DOHH2 (cell line): ENCODE measurements at regions not wholly inside any gene's neighbourhood (a gene's known extent, or its start where the extent isn't known, plus 50 kb on each side); places are given as distances from the start of the nearest gene placed in this dataset.

Experiments
- H3F3A ChIP-seq: fragments of 200-600 bp; sonication (generic), shearing (Covaris generic); 2 replicates; pipeline ENCODE4 v1.6.0; 2016; ENCODE audit warnings: antibody characterized with exemption, mild to moderate bottlenecking; ENCODE audit not compliant: control insufficient read depth, insufficient read depth
- H3K27ac ChIP-seq: fragments of 200-600 bp; sonication (generic); 2 replicates; pipeline ENCODE4 v1.5.1; 2014; ENCODE audit warnings: low read depth, mild to moderate bottlenecking, low read length, moderate library complexity
- H3K27me3 ChIP-seq: fragments of 200-600 bp; sonication (generic); 2 replicates; pipeline ENCODE4 v1.6.1; 2014; ENCODE audit warnings: mild to moderate bottlenecking, low read length, mixed read lengths; ENCODE audit not compliant: control insufficient read depth
- H3K36me3 ChIP-seq: fragments of 200-600 bp; sonication (generic); 2 replicates; pipeline ENCODE4 v1.6.1; 2014; ENCODE audit warnings: mild to moderate bottlenecking, low read length, moderate library complexity, mixed read lengths; ENCODE audit not compliant: control insufficient read depth
- H3K4me1 ChIP-seq: fragments of 200-600 bp; sonication (generic); 2 replicates; pipeline ENCODE4 v1.6.1; 2014; ENCODE audit warnings: mild to moderate bottlenecking, low read length, mixed read lengths; ENCODE audit not compliant: control insufficient read depth
- H3K4me2 ChIP-seq: fragments of 200-600 bp; sonication (generic); 2 replicates; pipeline ENCODE4 v1.6.0; 2014; ENCODE audit warnings: mild to moderate bottlenecking, low read length, moderate library complexity
- H3K4me3 ChIP-seq: fragments of 200-600 bp; sonication (generic); 2 replicates; pipeline ENCODE4 v1.5.1; 2014; ENCODE audit warnings: mild to moderate bottlenecking, low read length, mixed read lengths
- H3K79me2 ChIP-seq: fragments of 200-600 bp; sonication (generic); 2 replicates; pipeline ENCODE4 v1.6.1; 2014; ENCODE audit warnings: mild to moderate bottlenecking, low read length, mixed read lengths; ENCODE audit not compliant: control insufficient read depth
- H3K9me2 ChIP-seq: fragments of 200-600 bp; sonication (generic); replicated peaks from 2 replicates; pipeline ENCODE4 v1.6.1; 2014; ENCODE audit warnings: mild to moderate bottlenecking, low read length, mixed read lengths; ENCODE audit not compliant: control insufficient read depth
- H3K9me3 ChIP-seq: fragments of 200-600 bp; sonication (generic); 2 replicates; pipeline ENCODE4 v1.6.1; 2014; ENCODE audit warnings: antibody characterized with exemption, low read length, mixed read lengths; ENCODE audit not compliant: control insufficient read depth, insufficient read depth
- H4K20me1 ChIP-seq: fragments of 200-600 bp; sonication (generic); 2 replicates; pipeline ENCODE4 v1.6.0; 2014; ENCODE audit warnings: low read depth, mild to moderate bottlenecking, antibody characterized with exemption, low read length, moderate library complexity; ENCODE audit not compliant: control insufficient read depth, insufficient read depth
- CTCF ChIP-seq: fragments of 200-600 bp; sonication (generic); IDR thresholded peaks from one replicate; pipeline ENCODE4 v1.5.1; 2014; ENCODE audit warnings: antibody characterized with exemption, mild to moderate bottlenecking, low read depth, low read length; ENCODE audit not compliant: poor library complexity, severe bottlenecking
- EZH2phosphoT487 ChIP-seq: fragments of 200-600 bp; sonication (generic); IDR thresholded peaks from 2 replicates; pipeline ENCODE4 v1.6.1; 2017; ENCODE audit warnings: borderline replicate concordance, mild to moderate bottlenecking, antibody characterized with exemption, low read length, moderate library complexity, mixed read lengths

GRCh38 chr16:51544851-51545467 lies 393.9 kb upstream of the SALL1 start:
- H3K79me2 ChIP-seq, result no peaks in the 10 kb centered on the region
- H3K27ac ChIP-seq, result no peak overlapping the region
- H3K27me3 ChIP-seq, result no peaks in the 10 kb centered on the region
- no peak overlapping the region for H3K4me3 ChIP-seq
- no peaks in the 10 kb centered on the region for H3F3A ChIP-seq
- TF ChIP-seq CTCF (no peak), EZH2phosphoT487 (no peak)
- H3K4me1 ChIP-seq, result no peaks in the 10 kb centered on the region
- H3K9me2 ChIP-seq, result no peaks in the 10 kb centered on the region
- H3K4me2 ChIP-seq, result no peak overlapping the region
- H4K20me1 ChIP-seq, result no peaks in the 10 kb centered on the region
- no peaks in the 10 kb centered on the region for H3K36me3 ChIP-seq
- no peaks in the 10 kb centered on the region for H3K9me3 ChIP-seq

- Histone ChIP-seq H3K4me3 (no peak overlapping the region), H3K79me2 (no peaks in the 10 kb centered on the region), H3K27ac (no peak overlapping the region), H3K27me3 (no peaks in the 10 kb centered on the region), H3K36me3 (no peaks in the 10 kb centered on the region), H3K9me2 (no peaks in the 10 kb centered on the region), H3F3A (no peaks in the 10 kb centered on the region), H3K9me3 (no peaks in the 10 kb centered on the region), H3K4me2 (no peak overlapping the region), H3K4me1 (no peaks in the 10 kb centered on the region), H4K20me1 (no peaks in the 10 kb centered on the region)
- TF ChIP-seq CTCF (no peak), EZH2phosphoT487 (no peak)
These were observed 392.9 kb upstream of the SALL1 start for GRCh38 chr16:51543971-51544370.

GRCh38 chr16:51542981-51543815 lies 392.1 kb upstream of the SALL1 start:
- H4K20me1 ChIP-seq, result no peaks in the 10 kb centered on the region
- TF ChIP-seq CTCF, result no peak
- no peak for TF ChIP-seq EZH2phosphoT487
- no peaks in the 10 kb centered on the region for H3F3A ChIP-seq
- no peaks in the 10 kb centered on the region for H3K4me1 ChIP-seq
- no peak overlapping the region for H3K4me3 ChIP-seq
- H3K36me3 ChIP-seq, result no peaks in the 10 kb centered on the region
- no peaks in the 10 kb centered on the region for H3K79me2 ChIP-seq
- H3K4me2 ChIP-seq, result no peak overlapping the region
- no peaks in the 10 kb centered on the region for H3K9me2 ChIP-seq
- no peak overlapping the region for H3K27ac ChIP-seq
- no peaks in the 10 kb centered on the region for H3K27me3 ChIP-seq
- no peaks in the 10 kb centered on the region for H3K9me3 ChIP-seq
